Hematopoietic multipotent progenitor cell treated with erythropoietin and hydrocortisone succinate and interleukin-3 and kit ligand, for 8 days (in vitro differentiated cells): ENCODE measurements at regions not wholly inside any gene's neighbourhood (a gene's known extent, or its start where the extent isn't known, plus 50 kb on each side); places are given as distances from the start of the nearest gene placed in this dataset.
"Not testable (repeated sequence)": the region's sequence is repeated elsewhere in the genome, so short reads cannot be mapped to it uniquely, and the experiment has no call there.

Source experiments
- DNase-seq: peaks from one replicate; pipeline ENCODE4 v3.0.0-alpha.2; 2015

DNA sequence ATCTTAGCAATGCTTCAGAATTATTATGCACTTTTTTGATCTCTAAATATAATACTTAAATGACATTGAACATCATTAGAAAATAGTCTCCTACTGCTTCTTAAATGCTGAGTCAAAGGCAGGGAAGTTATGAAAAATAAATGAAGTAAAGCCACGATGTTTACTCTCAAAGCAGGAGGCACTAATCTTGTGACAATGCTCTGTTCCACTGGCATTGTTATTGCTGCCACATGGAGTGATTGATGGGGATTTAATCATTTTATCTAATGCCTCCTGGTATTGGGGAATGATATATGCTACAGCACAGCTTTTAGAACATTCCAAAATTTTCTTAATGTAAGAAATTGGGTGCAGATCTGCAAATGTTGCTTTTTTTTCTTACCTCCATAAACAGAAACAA, 1655.4 kb upstream of the NUDT12 start:
- no peak for DNase-seq

DNA sequence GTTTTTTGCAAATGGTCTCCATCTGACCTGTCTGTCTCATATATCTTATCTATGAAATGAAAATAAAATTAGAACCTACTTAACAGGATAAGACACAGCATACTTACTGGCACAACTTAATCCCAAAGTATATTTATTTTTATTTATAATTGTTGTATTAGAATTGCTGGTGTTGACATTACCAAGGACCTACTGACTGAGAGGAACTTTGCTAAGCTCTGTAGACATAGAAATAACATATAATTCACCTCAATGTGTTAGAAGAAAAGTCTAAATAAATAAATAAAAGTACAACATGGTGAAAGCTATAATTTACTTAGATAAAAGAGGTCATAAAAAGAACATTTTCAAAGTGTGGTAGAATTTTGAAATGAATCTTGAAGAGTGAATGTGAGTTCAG, 1650.5 kb upstream of the NUDT12 start:
- DNase-seq, result no peak

DNA sequence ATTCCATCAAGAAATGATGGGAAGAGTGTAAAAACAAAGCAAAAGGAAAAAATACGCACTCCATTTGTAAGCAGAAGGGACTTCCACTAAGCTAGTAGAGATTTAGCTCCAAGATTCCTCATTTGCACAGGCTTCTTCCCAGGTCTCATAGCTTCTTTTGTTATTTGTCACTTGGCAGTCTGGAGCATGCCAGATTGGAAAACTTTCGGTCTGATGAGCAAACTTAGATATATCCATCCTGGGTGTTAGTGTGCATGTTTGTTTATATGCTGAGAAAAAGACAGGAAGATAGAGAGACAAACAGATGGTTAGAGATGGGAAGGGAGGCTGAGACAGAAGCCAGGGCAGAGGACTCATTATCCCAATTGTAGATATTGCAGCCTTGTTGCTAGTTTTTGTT, 1644.5 kb upstream of the NUDT12 start:
- no peak for DNase-seq

DNA sequence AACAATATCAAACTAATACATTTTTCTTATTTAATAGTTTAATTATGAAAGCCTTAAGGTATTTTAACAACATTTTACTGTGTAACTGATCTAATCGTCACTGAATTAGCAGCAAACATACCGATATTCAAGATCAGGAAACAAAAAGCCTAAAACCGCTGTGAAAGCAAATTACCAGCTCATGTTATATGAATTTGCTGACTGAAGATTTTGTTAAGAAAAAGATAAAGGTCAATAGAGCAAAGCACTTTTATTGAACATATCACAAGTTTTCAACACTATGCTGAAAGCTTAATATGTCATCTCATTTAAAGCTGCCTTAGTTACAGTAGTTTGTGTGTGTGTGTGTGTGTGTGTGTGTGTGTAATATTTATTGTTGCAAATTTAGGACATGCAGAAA, 1634.9 kb upstream of the NUDT12 start:
- DNase-seq, result no peak

DNA sequence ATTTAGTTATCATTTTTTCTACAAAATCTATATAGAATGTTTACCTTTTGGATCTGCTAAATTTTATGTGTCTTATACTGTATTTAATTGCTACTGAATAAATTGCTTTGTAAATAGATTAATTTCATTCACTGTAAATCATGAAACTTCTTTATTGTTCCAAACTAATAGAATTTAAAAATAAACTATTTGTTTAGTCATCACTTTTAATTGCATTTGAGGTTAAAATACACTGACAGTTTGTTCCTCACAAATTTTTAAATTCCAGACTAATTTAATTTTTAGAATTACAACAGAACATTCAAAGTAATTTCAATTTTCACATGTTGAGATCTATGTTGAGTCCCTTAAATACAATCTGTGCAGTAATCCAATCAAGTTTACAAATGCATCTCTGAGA, 1633.2 kb upstream of the NUDT12 start:
- DNase-seq, result no peak

DNA sequence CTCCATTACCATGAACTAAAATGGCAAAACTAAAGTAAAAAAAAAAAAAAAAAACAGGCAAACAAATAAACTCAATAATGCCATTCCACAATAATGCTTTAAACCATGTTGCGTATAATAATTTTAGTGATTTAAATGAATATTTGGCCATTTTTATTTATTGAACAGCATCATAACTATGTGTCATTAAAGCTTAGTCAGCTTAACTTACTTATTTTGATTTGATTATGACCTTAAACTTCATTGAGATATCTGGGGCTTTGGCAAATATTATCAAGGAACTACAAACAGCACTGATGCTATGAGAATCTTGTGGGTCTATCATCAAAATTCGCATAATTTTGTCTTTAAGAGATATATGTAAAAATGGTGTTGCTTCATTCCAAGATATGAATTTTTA, 1610.3 kb upstream of the NUDT12 start:
- no peak for DNase-seq

DNA sequence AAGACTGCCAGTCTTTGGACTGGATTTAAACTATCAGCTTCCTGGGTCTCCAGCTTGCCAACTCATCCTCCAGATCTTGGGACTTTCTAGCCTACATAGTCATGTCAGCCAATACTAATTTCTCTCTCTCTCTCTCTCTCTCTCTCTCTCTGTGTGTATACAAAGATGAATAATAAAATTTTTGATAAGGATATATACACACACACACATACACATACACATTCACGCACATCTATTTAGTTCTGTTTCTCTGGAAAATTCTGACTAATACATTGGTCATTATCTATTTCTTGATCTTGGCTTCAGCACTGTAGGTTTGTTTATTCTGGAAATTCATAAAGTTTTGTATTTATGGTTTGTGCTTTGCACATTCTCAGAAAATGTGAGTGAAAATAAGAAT, 1606.2 kb upstream of the NUDT12 start:
- DNase-seq, result no peak

DNA sequence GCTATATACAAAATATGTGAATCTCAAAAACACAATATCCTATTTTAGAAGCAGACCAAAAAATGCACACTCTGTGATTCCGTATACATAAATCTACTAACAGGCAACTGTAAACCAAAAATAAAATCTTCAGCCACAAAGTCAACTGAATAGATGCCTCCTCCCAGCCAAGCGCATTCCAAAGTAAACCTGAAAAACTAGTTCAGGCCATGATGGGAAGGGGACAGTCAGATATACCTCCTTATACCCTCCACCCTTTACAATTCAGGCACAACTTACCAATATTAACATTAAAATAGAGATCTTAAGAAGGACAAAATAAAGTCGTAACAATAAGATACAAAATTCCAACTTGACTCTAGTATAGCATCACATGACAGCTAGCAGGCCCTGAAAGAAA, 1604.5 kb upstream of the NUDT12 start:
- no peak for DNase-seq

DNA sequence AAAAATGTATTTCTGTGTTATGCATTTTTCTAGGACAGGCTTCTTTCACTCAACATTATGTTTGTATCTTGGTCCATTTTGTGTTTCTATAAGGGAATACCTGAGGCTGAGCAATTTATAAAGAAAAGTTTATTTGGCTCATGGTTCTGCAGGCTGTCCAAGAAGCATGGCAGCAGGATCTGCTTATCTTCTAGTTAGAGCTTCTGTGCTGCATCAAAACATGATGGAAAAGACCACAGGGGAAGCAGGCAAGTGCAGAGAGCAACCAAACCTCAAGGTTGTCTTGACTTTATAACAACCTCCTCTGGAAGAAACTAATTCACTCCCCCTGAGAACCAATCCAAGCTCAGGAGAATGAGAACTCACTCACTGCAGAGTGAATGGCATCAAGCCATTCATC, 1601.0 kb upstream of the NUDT12 start:
- no peak for DNase-seq

DNA sequence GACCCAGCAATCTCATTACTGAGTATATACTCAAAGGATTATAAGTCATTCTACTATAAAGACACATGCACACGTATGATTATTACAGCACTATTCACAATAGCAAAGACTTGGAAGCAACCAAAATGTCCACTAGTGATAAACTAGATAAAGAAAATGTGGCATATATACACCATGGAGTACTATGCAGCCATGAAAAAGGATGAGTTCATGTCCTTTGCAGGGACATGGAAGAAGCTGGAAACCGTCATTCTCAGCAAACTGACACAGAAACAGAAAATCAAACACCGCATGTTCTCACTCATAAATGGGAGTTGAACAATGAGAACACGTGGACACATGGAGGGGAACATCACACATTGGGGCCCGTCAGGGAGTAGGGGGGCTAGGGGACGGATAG, 1600.0 kb upstream of the NUDT12 start:
- not testable (repeated sequence) for DNase-seq

DNA sequence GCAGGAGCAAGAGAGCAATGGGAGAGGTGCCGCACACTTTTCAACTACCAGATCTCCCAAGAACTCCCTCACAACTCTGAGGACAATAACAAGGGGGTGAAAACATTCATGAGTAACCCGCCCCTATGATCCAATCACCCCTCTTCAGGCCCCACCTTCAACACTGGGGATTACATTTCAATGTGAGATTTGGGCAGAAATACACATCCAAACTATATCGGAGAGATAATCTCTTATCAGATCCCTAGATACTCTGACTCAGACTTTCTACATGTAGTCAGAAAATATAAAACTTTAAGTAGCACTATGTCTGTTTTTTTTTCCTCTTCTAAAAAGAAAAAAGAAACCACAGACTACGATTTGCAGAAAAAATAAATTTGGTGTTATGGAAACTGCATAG, 1595.9 kb upstream of the NUDT12 start:
- DNase-seq, result no peak

DNA sequence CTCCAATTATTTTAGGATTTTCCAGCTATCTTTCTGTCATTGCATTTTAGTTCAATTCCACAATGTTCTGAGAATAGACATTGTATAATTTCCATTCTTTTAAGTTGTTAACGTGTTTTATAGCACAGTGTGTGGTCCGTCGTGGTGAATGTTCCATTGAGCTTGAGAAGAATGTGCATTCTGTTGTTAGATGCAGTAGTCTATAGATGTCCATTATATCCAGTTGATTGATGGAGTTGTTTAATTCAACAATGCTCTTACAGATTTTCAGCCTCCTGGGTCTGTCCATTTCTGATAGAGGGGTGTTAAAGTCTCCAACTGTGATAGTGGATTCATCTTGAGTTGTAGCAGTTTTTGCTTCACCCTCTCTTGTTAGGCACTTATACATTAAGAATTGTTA, 1587.7 kb upstream of the NUDT12 start:
- no peak for DNase-seq

DNA sequence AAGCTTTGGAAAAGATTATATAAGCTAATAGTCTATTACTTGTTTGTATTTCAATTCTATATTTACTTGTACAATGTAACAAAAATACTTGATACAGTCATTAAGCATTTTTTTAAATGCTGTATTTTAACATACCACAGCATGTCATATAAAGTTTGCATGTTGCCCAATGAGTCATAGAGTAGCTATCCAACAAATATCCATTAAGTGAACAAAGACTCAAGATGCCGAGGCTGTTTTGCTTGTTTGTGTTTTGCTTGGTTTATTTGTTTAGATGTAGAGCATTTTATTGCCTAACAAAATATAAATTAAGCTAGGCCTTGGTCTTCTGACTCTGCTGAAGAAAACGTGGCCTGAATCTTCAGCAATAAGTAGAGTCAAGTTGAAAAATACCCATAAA, 1584.3 kb upstream of the NUDT12 start:
- DNase-seq, result no peak

DNA sequence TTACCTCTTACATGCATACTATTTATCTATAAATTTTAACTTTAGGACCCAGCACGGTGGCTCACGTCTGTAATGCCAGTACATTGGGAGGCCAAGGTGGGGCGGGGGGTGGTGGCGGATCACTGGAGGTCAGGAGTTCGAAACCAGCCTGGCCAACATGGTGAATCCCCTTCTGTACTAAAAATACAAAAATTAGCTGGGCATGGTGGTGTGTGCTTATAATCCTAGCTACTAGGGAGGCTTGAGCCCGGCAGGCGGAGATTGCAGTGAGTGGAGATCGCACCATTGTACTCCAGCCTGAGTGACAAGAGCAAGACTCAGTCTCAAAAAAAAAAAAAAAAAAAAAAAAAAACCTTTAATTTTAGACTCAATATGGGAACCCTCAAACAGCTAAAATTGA, 1582.6 kb upstream of the NUDT12 start:
- no peak for DNase-seq

DNA sequence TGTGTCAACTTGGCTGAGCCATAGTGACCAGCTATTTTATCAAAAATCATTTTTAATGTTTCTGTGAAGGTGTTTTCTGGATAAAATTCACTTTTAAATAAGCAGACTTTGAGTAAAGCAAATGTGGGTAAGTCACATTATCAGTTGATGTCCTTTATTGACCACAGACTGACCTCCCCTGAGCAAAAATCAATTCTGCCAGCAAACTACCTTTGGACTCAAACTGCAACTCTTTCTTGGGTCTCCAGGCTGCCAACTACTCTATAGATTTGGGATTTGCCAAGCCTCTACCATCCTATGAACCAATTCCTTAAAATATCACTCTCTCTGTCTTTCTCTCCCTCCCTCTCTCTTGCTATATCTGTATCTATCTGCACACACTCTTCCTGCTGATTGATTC, 1571.7 kb upstream of the NUDT12 start:
- DNase-seq, result no peak

DNA sequence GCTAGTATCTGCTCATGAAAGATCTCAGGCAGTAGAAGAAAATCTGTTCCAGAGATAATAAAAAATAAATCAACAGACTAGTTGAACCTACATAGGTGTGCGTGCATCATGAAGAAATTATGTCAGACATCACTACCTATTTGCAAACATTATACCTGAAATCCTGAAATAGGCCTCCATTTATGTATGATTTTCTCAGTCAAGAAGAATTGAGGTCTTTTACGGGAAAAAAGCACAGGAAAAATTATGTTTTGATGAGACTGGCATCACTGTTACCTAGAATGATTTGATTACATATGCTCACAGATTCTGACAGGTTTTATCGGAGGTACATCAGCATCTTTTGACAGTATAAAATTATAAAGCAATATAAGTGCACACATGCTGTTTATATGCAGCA, 1570.5 kb upstream of the NUDT12 start:
- no peak for DNase-seq

DNA sequence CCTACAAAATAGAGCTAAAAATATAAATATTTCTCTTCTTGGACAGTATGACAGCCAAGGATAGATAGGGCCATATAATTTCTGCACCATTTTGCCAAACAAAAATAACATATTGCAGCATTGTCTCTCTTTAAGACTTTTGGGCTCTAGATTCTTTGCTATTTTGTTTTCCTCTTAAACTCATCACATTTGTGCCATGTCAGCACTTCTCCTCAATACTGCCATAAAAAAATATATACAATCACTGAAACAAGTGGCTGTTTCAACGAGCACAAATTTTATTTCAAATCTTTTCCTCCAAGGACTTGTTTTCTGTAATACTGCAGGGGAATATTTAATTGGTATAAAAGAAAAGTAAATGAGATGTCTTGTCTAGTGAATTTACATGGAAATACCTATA, 1570.0 kb upstream of the NUDT12 start:
- DNase-seq, result no peak

DNA sequence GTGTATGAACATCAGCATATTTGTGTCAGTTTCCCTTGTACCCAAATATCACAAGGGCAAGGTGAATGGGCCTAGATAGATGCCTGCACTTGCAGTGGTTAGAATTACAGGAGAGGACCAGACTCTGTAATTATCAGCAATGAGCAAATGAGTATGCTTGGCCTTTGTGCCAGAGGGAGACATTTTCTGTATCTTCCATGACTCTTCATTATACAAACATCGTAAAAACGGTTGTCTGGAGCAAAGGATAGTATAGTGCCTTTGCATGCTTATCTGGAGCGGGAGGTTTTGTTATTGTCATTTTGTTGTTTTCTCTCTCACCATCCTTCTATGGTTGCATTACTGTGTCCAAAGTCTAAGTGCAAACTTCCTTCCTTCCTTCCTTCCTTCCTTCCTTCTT, 1568.5 kb upstream of the NUDT12 start:
- no peak for DNase-seq

DNA sequence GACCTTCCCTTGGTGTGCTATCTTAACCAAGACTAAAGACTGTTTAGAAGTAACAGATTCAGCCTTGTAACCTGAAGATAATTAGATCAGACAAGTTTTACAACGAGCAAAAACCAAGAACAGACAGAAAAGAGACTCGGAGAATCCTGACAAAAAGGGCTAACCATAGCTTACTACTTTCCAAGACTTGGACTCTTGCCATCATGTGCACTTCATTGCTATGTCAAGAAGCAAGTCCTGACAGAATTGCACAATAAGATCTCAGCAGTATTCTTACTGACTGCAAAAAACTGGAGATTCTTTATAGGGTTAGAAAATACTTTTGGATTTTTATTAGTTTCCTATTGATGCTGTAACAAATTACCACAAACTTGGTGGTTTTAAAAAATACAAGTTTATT, 1539.0 kb upstream of the NUDT12 start:
- DNase-seq, result no peak

DNA sequence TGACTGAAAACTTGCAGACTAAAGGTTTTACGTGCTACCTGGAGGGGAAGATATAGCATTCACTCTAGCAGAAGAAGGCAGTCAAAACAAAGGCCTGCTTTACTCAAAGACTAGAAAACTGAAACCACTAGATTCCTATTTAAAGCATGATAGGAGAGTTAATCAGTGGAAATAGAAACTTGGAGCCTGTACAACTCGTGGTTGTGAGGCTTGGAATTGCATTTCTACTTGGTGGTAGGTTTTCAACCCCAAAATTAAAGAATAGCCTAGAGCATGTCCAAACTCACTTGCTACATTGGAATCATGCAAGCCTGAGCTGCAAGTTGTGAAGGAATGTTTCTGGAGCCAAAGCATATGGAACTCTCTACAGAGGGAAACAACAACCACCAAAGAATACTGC, 1526.4 kb upstream of the NUDT12 start:
- DNase-seq, result no peak

DNA sequence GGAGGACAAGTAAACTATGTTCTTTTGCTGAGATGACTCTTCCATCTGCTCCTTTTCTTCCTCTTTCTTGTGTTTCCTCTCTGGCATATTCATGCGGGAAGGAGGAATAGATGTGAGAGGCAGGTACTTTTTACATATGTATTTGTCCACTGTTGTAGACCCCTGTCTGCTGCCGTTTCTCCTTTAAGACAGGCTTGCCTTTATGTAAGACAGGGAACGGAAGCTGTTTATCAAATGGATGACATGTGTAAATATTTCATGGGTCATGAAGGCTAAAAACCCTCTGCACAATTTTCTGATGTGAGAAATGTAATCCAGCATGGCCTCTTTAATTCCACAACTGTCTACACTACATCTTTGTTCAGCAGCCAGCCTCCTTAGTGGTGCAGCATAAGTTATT, 1525.5 kb upstream of the NUDT12 start:
- DNase-seq, result no peak

DNA sequence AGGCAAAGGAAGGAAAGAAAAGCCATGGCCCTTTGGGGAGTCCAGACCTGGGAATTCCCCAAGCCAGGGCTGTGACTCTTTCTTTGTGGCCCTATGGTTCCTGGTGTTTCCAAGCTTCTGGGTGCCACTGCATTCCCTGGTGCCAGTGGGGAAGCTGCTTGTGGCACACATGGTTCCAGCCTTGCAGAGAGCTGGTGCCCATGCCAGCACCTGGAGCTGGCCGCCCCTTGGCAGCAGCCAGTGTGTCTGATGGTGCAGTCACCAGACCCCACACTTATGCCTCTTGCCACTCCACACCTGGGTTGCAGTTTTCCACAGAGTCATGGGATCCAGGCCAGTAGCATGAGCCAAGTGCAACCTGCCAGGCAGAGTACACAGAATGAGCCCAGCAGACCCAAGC, 1495.3 kb upstream of the NUDT12 start:
- DNase-seq, result no peak

DNA sequence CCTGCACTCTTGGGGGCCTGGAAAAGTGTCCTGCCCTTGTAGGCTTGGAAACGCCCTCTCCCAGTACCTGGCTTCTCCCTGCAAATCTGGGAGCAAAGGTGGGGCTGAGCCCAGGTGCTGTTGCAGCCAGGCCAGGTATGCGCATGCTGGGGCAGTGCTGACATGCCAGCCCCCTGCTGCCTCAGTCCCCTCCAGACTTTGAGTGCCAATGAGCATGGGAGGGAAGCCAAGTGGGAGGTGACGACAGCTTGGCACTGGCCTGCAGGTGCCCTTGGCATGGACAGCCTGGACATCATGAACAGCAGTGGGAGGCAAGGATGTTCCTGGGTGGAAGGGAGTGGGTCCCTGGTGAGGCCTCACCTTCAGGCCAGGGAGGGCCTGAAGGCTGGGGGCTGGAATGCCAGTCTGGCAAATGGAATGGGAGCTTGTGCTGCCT, 1494.4 kb upstream of the NUDT12 start:
- DNase-seq, result no peak

DNA sequence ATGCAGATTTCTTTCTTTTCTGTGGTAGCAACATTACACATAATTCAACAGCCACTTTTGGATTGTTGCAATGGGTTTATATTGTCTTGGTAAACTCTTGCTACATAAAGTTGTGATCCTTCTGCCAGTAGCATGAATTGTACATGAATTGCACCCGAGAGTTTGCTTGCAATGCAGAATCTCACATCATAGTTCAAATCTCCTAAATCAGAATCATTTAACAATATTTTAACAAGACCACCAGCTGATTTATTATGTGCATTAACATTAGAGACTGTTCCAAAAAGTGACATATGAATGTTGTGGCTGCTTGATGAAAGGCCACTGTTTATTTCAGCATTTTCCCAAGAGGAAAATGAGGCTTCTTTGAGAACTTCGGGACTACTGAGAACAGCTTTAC, 1491.8 kb upstream of the NUDT12 start:
- DNase-seq, result no peak

DNA sequence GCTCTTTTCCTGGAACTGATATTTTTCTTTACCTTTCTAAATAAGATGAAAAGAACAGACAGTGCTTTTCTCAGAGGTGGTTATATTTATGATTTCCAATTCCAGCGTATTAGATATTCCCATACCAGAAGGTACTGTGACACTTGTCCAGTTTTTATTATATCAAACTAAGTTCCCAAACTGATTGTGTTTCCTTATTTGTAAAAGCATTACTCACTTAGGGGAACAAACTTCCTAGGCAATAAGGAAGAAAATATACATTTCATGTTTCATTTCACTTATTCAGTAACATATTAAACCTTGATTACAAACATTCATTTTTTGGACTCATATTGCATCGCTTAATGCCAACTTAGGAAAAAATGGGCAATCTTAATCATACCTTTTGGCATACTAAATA, 1480.0 kb upstream of the NUDT12 start:
- DNase-seq, result no peak

DNA sequence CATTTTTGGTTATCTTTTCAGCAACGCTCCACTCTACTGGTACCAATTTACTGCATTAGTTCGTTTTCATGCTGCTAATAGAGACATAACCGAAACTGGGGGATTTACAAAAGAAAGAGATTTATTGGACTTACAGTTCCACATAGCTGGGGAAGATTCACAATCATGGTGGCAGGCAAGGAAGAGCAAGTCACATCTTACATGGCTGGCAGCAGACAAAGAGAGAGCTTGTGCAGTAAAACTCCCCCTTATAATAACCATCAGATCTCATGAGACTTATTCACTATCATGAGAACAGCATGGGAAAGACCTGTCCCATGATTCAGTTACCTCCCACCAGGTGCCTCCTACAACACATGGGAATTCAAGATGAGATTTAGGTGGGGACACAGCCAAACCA, 1474.2 kb upstream of the NUDT12 start:
- not testable (repeated sequence) for DNase-seq

DNA sequence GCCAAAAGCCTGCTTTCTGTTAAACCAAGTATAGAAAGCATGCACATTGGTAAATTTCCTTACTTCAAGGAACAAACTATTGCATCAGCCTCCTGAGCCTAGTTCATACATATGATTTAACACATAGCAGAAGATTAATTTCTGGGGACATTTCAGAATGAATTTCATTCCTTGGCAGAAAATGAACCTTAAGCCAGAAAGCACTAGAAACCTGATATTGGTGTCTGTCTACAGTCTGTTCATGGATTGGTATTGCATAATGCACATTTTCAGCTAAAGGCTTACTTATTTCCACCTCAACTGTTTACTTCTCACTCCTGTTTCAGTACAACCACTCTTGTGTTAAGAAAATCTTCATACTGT, 1471.8 kb upstream of the NUDT12 start:
- DNase-seq, result no peak
